ENCODE measurements at regions not wholly inside any gene's neighbourhood (a gene's known extent, or its start where the extent isn't known, plus 50 kb on each side); places are given as distances from the start of the nearest gene placed in this dataset.

- H3K36me3 ChIP-seq = no peaks in the 10 kb centered on the region
- no peak overlapping the region for H3K4me3 ChIP-seq
- no peak for TF ChIP-seq CTCF (IDR thresholded peaks at IDR 0.05)
- no peak for TF ChIP-seq POLR2A (IDR thresholded peaks at IDR 0.05)
These were observed 1279.7 kb downstream of the BRD1 start for GRCh38 chr22:48547971-48548370.

GRCh38 chr22:48546653-48547424 lies 1280.8 kb downstream of the BRD1 start:
- Histone ChIP-seq H3K4me3 (no peak overlapping the region), H3K36me3 (no peaks in the 10 kb centered on the region), H3K4me1 (no peaks in the 10 kb centered on the region), H3K9me3 (no peaks in the 10 kb centered on the region), H3K27ac (no peak overlapping the region), H3K27me3 (peaks cover 0 to 17% (median 0%) of the 10 kb centered on the region in 4 donors)
- TF ChIP-seq POLR2A (IDR thresholded peaks at IDR 0.05) = no peak
- no peak for TF ChIP-seq CTCF (IDR thresholded peaks at IDR 0.05)
- intact Hi-C loops (cut with DNase I) = no loop called here
- 56 to 60% methylated on average over 13 to 18 of the region's 19 CpGs for WGBS, 2 donors
- no peak for DNase-seq

More at GRCh38 chr22:48547971-48548370, 1279.7 kb downstream of the BRD1 start:
- Histone ChIP-seq H3K27me3 (peaks cover 0 to 29% (median 0%) of the 10 kb centered on the region in 4 donors), H3K4me1 (no peaks in the 10 kb centered on the region), H3K9me3 (no peaks in the 10 kb centered on the region), H3K27ac (no peak overlapping the region)
- 74 to 80% methylated on average over 3 to 13 of the region's 13 CpGs for WGBS, 2 donors
- no peak for DNase-seq
- intact Hi-C loops (cut with DNase I) = no loop called here

- Histone ChIP-seq H3K9me3 (no peaks in the 10 kb centered on the region), H3K27me3 (peaks cover 0 to 17% (median 0%) of the 10 kb centered on the region in 4 donors), H3K36me3 (no peaks in the 10 kb centered on the region), H3K4me1 (no peaks in the 10 kb centered on the region), H3K27ac (no peak overlapping the region), H3K4me3 (no peak overlapping the region)
- no peak for TF ChIP-seq POLR2A (IDR thresholded peaks at IDR 0.05)
- no peak for TF ChIP-seq CTCF (IDR thresholded peaks at IDR 0.05)
- intact Hi-C loops (cut with DNase I) = no loop called here
- DNase-seq = no peak
- WGBS, 2 donors = 100% methylated on average over 2 of the region's 18 CpGs; no CpG with 5 or more reads in 1 of the 2 donors
These were observed 1281.7 kb downstream of the BRD1 start for GRCh38 chr22:48545987-48546386.

GRCh38 chr22:48541401-48542098 lies 1286.1 kb downstream of the BRD1 start:
- Histone ChIP-seq H3K27ac (no peak overlapping the region), H3K4me3 (no peak overlapping the region), H3K4me1 (no peaks in the 10 kb centered on the region), H3K36me3 (no peaks in the 10 kb centered on the region), H3K27me3 (peaks cover 0 to 48% (median 0%) of the 10 kb centered on the region in 4 donors), H3K9me3 (no peaks in the 10 kb centered on the region)
- TF ChIP-seq POLR2A (IDR thresholded peaks at IDR 0.05) (no peak), CTCF (IDR thresholded peaks at IDR 0.05) (no peak)
- WGBS, 2 donors = 83 to 92% methylated on average over 5 to 10 of the region's 16 CpGs
- intact Hi-C loops (cut with DNase I) = no loop called here
- DNase-seq = no peak

GRCh38 chr22:48539261-48539660 lies 1288.4 kb downstream of the BRD1 start:
- Histone ChIP-seq H3K9me3 (no peaks in the 10 kb centered on the region), H3K27ac (no peak overlapping the region), H3K4me3 (no peak overlapping the region), H3K36me3 (no peaks in the 10 kb centered on the region), H3K27me3 (peaks cover 0 to 62% (median 0%) of the 10 kb centered on the region in 4 donors), H3K4me1 (no peaks in the 10 kb centered on the region)
- no peak for DNase-seq
- intact Hi-C loops (cut with DNase I) = no loop called here
- WGBS, 2 donors = 55 to 58% methylated on average over 8 to 9 of the region's 12 CpGs
- TF ChIP-seq CTCF (IDR thresholded peaks at IDR 0.05) (no peak), POLR2A (IDR thresholded peaks at IDR 0.05) (no peak)

Measured in esophagus squamous epithelium (tissue), 5 donors.